Ovary (tissue), 7 donors: ENCODE measurements at regions not wholly inside any gene's neighbourhood (a gene's known extent, or its start where the extent isn't known, plus 50 kb on each side); places are given as distances from the start of the nearest gene placed in this dataset.

Experiments
- DNase-seq, 5 donors: peaks; one replicate each; pipeline ENCODE4 v3.0.0-alpha.2; 2019 to 2020
- H3K27ac ChIP-seq, 2 donors: fragments of 200-600 bp; one replicate each; pipeline versions ENCODE4 v1.5.1 to v1.8.0; 2019 to 2022
- H3K27me3 ChIP-seq: fragments of 200-600 bp; one replicate; pipeline ENCODE4 v1.8.0; 2022
- H3K36me3 ChIP-seq: fragments of 200-600 bp; sonication (generic); one replicate; pipeline ENCODE4 v1.5.1; 2019
- H3K4me1 ChIP-seq: one replicate; pipeline ENCODE4 v1.8.1; 2013; ENCODE audit warnings: mild to moderate bottlenecking, moderate library complexity; ENCODE audit not compliant: insufficient read depth
- H3K4me3 ChIP-seq: fragments of 200-600 bp; sonication (generic); one replicate; pipeline ENCODE4 v1.5.1; 2017
- H3K9me3 ChIP-seq, 2 donors: fragments of 200-600 bp in 1 of 2; sonication (generic) in 1 of 2; one replicate each; pipeline versions ENCODE4 v1.5.1 to v1.8.1; 2013 to 2019; ENCODE audit warnings: mild to moderate bottlenecking in 1 of 2, moderate library complexity in 1 of 2
- CTCF ChIP-seq, 3 donors: fragments of 450-650 bp in 2 of 3; fragments of 200-600 bp in 1 of 3; IDR thresholded peaks; one replicate each; pipeline versions ENCODE4 v1.5.1 to v1.8.0; 2016 to 2022; ENCODE audit warnings: antibody characterized with exemption in 3 of 3, mild to moderate bottlenecking in 1 of 3
- EP300 ChIP-seq: sonication (generic); formaldehyde crosslinking; IDR thresholded peaks from one replicate; pipeline ENCODE4 v1.6.1; 2017; ENCODE audit warnings: antibody characterized with exemption
- POLR2A ChIP-seq: fragments of 450-650 bp; IDR thresholded peaks from one replicate; pipeline ENCODE4 v1.6.1; 2017; ENCODE audit warnings: antibody characterized with exemption, mild to moderate bottlenecking, moderate library complexity
- whole genome bisulfite sequencing, 3 donors: extraction: QIAGEN DNeasy Blood & Tissue Kit in 1 of 3; methylation state at CpG; one replicate each; pipeline versions ENCODE4 v1.1.5 to v1.1.7; 2013 to 2017; 5-methylcytosine and 5-hydroxymethylcytosine counted together
- intact Hi-C, 4 donors: fragments of 100-400 bp; cut with DNase I; formaldehyde crosslinking; loops; one replicate each; pipeline versions ENCODE4 v1.11.0 to v1.15.1; 2022 to 2023
- donor health status: DM: no; HTN: no; CAD: no; lungs with moderate emphysema.
- donor health status: DM: no; HTN: no; CAD: no.
- donor health status: Bipolar disorder and iron deficiency.
- donor health status: DM: no; HTN: no; CAD: no.
- donor health status: DM: yes; HTN: yes; CAD: no.

DNA sequence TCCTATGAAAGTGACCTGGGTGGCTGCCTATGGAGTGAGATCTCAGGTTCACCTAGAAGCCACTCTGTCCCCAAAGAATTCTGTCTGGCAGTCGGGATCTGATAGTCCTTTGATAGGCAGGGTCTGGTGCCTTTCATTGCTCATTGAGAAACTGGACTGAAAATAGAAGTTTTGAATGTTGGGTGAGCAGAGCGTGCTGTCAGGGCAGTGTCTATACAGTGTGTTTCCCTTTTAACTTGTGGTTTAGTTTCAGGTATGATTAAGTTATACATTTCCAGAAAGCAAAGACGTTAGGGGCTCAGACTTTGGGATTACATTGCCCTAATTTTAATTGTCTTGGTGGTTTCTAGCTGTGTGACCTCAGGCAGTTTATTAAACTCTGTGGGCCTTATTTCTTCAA lies 111.3 kb upstream of the PAX6 start:
- intact Hi-C loops: no loop called here
- H3K36me3 ChIP-seq: no peaks in the 10 kb centered on the region
- no peak overlapping the region for H3K4me3 ChIP-seq
- H3K27me3 ChIP-seq: no peaks in the 10 kb centered on the region
- H3K9me3 ChIP-seq: no peaks in the 10 kb centered on the region
- TF ChIP-seq EP300 (no peak), CTCF (IDR thresholded peaks at IDR 0.05) (no peak), POLR2A (no peak)
- DNase-seq: no peak
- H3K27ac ChIP-seq: no peak overlapping the region
- 74 to 78% (median 74%) methylated on average over 3 of the region's 3 CpGs for WGBS, 3 donors
- no peaks in the 10 kb centered on the region for H3K4me1 ChIP-seq

DNA sequence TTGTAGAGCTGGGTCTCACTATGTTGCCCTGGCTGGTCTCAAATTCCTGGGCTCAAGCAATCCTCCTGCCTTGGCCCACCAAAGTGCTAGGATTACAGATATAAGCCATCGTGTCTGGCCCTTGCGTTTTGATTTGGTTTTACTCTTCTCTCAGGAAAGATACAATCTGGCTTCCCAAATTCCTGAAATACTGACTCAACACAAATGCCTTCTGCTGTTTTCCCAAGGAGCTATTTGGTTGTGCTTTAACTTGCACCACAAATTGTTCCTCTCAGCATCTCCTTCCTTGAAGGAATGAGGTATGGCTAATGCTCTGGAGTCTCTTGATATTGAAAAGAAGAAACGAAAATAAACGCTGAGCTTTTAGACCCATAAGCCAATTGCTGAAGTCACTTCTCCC lies 110.0 kb upstream of the PAX6 start:
- intact Hi-C loops: no loop called here
- H3K36me3 ChIP-seq: no peaks in the 10 kb centered on the region
- H3K27ac ChIP-seq: no peak overlapping the region
- no peak overlapping the region for H3K4me3 ChIP-seq
- TF ChIP-seq POLR2A (no peak), CTCF (IDR thresholded peaks at IDR 0.05) (no peak), EP300 (no peak)
- H3K9me3 ChIP-seq: no peaks in the 10 kb centered on the region
- WGBS, 3 donors: 35 to 59% (median 38%) methylated on average over 4 of the region's 4 CpGs
- no peaks in the 10 kb centered on the region for H3K4me1 ChIP-seq
- DNase-seq: no peak
- no peaks in the 10 kb centered on the region for H3K27me3 ChIP-seq

DNA sequence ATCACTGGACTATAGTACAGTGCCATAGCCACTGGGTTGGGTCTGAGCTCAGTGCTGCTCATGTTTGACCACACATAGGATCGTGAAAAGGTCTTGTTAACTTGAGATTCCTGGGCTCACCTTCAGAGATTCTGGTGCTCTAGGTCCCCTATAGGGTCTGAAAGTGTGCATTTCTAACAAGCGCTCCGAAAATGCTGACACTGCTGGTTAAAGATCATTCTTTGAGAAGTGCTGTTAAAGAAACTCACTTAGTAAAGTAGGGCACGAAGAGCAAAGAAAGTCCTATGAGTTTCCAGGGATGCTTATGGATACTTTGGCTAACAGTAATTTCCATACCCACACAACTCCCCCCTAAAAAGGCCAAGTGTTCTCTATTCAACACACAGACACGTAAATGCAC lies 108.1 kb upstream of the PAX6 start:
- intact Hi-C loops: no loop called here
- Histone ChIP-seq H3K36me3 (no peaks in the 10 kb centered on the region), H3K4me1 (no peaks in the 10 kb centered on the region), H3K27ac (no peak overlapping the region), H3K9me3 (no peaks in the 10 kb centered on the region), H3K4me3 (no peak overlapping the region), H3K27me3 (no peaks in the 10 kb centered on the region)
- DNase-seq: no peak
- no peak for TF ChIP-seq POLR2A
- no peak for TF ChIP-seq CTCF (IDR thresholded peaks at IDR 0.05)
- no peak for TF ChIP-seq EP300
- 78 to 80% (median 79%) methylated on average over 5 of the region's 5 CpGs for WGBS, 3 donors

DNA sequence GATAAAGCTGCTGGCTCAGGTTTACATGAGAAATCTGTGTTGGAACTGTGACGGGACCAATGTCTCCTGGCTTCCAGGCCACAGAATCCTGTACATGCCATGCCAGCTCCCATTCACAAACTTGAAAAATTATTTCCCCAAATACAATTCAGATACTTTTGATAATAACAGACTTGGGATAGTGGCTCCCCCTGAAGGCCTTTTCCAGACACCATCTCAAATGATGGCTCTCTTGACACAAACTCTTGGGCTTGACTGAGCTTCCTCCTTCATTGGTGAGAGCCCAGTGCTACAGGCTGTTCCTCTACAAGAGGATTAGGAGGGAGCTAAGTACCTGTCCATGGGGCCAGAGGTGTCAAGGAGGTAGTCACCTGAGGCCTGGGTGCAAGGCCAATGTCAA lies 104.7 kb upstream of the PAX6 start:
- WGBS, 3 donors: 77 to 95% (median 87%) methylated on average over 1 of the region's 1 CpG
- Histone ChIP-seq H3K27me3 (no peaks in the 10 kb centered on the region), H3K4me3 (no peak overlapping the region), H3K36me3 (no peaks in the 10 kb centered on the region), H3K4me1 (no peaks in the 10 kb centered on the region), H3K27ac (no peak overlapping the region), H3K9me3 (no peaks in the 10 kb centered on the region)
- intact Hi-C loops: no loop called here
- DNase-seq: no peak
- TF ChIP-seq EP300 (no peak), POLR2A (no peak), CTCF (IDR thresholded peaks at IDR 0.05) (no peak)

DNA sequence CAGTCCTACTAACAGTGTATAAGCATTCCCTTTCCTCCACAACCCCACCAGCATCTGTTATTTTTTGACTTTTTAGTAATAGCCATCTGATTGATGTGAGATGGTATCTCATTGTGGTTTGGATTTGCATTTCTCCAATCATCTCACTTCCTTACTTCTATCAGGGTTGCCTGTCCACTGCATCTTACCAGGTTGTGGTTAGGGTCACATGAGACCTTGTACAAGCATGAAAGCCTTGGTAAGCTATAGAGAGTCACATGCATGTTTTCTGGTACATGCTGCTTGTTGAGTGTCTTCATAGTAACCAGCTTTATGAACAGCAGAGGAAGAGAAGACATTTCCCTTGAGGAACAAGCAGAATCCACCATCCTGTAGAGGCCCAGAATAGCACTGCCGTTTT lies 102.9 kb upstream of the PAX6 start:
- WGBS, 3 donors: 91 to 100% (median 96%) methylated on average over 1 of the region's 1 CpG
- TF ChIP-seq EP300: no peak
- TF ChIP-seq POLR2A: no peak
- no peak for TF ChIP-seq CTCF (IDR thresholded peaks at IDR 0.05)
- H3K27me3 ChIP-seq: no peaks in the 10 kb centered on the region
- H3K27ac ChIP-seq: no peak overlapping the region
- no peak for DNase-seq
- no peak overlapping the region for H3K4me3 ChIP-seq
- no peaks in the 10 kb centered on the region for H3K36me3 ChIP-seq
- H3K4me1 ChIP-seq: no peaks in the 10 kb centered on the region
- H3K9me3 ChIP-seq: no peaks in the 10 kb centered on the region
- intact Hi-C loops: no loop called here
